ENCODE measurements at regions not wholly inside any gene's neighbourhood (a gene's known extent, or its start where the extent isn't known, plus 50 kb on each side); places are given as distances from the start of the nearest gene placed in this dataset.

DNA sequence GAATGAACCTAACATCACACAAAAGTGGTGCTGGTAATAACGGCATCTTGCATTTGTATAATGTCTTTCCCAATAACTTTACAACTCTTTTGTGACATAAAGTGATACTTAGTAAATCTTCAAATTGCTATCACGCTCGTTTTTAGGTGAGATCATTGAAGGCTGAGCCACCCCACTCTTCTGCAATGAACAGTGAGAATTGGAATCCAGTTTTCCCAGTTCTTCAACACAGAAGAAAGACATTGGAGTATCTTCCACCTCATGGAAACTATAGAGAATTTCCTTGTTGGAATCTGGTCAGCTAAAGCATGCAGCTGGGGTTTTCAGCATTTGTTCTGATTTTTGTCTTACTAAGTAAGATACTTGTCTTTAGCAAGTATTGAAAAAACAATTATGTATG is 59.9 kb upstream of the NRIP1 start:
- Histone ChIP-seq H3K4me2 (ENCODE audit: insufficient read depth, low read length, poor library complexity, severe bottlenecking) (no peak overlapping the region), H3K36me3 (replicated peaks in 1 of 2; ENCODE audit: control insufficient read depth in 2 of 2, insufficient read depth in 2 of 2, low read length in 2 of 2) (no peaks in the 10 kb centered on the region), H3K9me3 (replicated peaks in 1 of 2; ENCODE audit: control insufficient read depth in 2 of 2, insufficient read depth in 1 of 2, low read depth in 1 of 2, low read length in 2 of 2) (no peaks in the 10 kb centered on the region), H3K27ac (replicated peaks; ENCODE audit: low read length) (no peak overlapping the region), H2BK5ac (ENCODE audit: low read length) (no peak overlapping the region), H4K91ac (ENCODE audit: low read depth, low read length, poor library complexity) (no peak overlapping the region), H3K9ac (ENCODE audit: low read depth, low read length, poor library complexity) (no peak overlapping the region), H2AFZ (ENCODE audit: low read length) (no peak overlapping the region), H3K14ac (ENCODE audit: low read length) (no peak overlapping the region), H3K4ac (ENCODE audit: low read length) (no peak overlapping the region), H4K8ac (ENCODE audit: low read depth, low read length) (no peak overlapping the region), H2AK5ac (ENCODE audit: low read depth, low read length) (no peak overlapping the region), H3K79me1 (ENCODE audit: low read depth, low read length) (no peaks in the 10 kb centered on the region), H3K27me3 (ENCODE audit: control insufficient read depth in 3 of 3, insufficient read depth in 3 of 3, low read depth in 1 of 3, low read length in 3 of 3) (no peaks in the 10 kb centered on the region), H3K4me1 (ENCODE audit: control insufficient read depth in 2 of 2, insufficient read depth in 1 of 2, low read depth in 1 of 2, low read length in 2 of 2) (peaks cover 11 to 14% of the 10 kb centered on the region in 2 donors), H2BK120ac (ENCODE audit: low read depth, low read length) (no peak overlapping the region), H3K18ac (ENCODE audit: low read length) (no peak overlapping the region), H2BK12ac (ENCODE audit: low read length) (no peak overlapping the region), H3K23ac (ENCODE audit: low read depth, low read length, poor library complexity) (no peak overlapping the region), H3K4me3 (ENCODE audit: low read length in 2 of 2) (no peak overlapping the region), H2BK15ac (ENCODE audit: low read length) (no peak overlapping the region)
- no peak for DNase-seq (ENCODE audit: low spot score)
- WGBS, 2 donors (ENCODE audit: extremely low coverage in 2 of 2, insufficient read length in 2 of 2, insufficient replicate concordance in 1 of 2) = no CpG with 5 or more reads among the region's 3 CpGs

DNA sequence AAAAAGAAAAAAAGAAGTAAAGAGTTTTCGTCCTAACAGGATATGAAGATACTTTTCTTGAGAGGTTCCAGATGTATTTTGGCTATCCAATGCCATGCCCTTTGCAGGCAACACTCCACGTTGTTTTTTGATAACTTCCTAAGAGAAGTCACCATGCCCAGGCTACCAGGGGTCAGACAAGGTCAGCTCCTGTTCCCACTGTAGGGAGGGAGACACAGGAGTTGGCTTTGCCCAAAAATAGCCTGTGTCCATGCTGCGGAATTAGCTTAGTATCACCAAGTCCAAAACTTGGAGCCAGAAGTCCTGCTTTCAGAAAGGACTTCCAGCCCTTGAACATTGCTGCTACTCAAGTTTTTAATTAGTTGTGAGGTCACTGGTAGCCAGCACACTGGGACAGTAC is 62.1 kb upstream of the NRIP1 start:
- DNase-seq (ENCODE audit: low spot score) = no peak
- H3K4me3 ChIP-seq (ENCODE audit: low read length in 2 of 2) = no peak overlapping the region
- H2BK5ac ChIP-seq (ENCODE audit: low read length) = no peak overlapping the region
- no peak overlapping the region for H3K23ac ChIP-seq (ENCODE audit: low read depth, low read length, poor library complexity)
- H3K27me3 ChIP-seq (ENCODE audit: control insufficient read depth in 3 of 3, insufficient read depth in 3 of 3, low read depth in 1 of 3, low read length in 3 of 3) = no peaks in the 10 kb centered on the region
- H3K27ac ChIP-seq (replicated peaks; ENCODE audit: low read length) = no peak overlapping the region
- H4K91ac ChIP-seq (ENCODE audit: low read depth, low read length, poor library complexity) = no peak overlapping the region
- no peaks in the 10 kb centered on the region for H3K36me3 ChIP-seq (replicated peaks in 1 of 2; ENCODE audit: control insufficient read depth in 2 of 2, insufficient read depth in 2 of 2, low read length in 2 of 2)
- no peak overlapping the region for H2BK12ac ChIP-seq (ENCODE audit: low read length)
- no peaks in the 10 kb centered on the region for H3K9me3 ChIP-seq (replicated peaks in 1 of 2; ENCODE audit: control insufficient read depth in 2 of 2, insufficient read depth in 1 of 2, low read depth in 1 of 2, low read length in 2 of 2)
- H2AFZ ChIP-seq (ENCODE audit: low read length) = no peak overlapping the region
- no peak overlapping the region for H3K4me2 ChIP-seq (ENCODE audit: insufficient read depth, low read length, poor library complexity, severe bottlenecking)
- no peak overlapping the region for H3K4ac ChIP-seq (ENCODE audit: low read length)
- no peak overlapping the region for H2BK120ac ChIP-seq (ENCODE audit: low read depth, low read length)
- no CpG with 5 or more reads among the region's 3 CpGs for WGBS, 2 donors (ENCODE audit: extremely low coverage in 2 of 2, insufficient read length in 2 of 2, insufficient replicate concordance in 1 of 2)
- no peak overlapping the region for H2BK15ac ChIP-seq (ENCODE audit: low read length)
- no peak overlapping the region for H3K9ac ChIP-seq (ENCODE audit: low read depth, low read length, poor library complexity)
- no peaks in the 10 kb centered on the region for H3K79me1 ChIP-seq (ENCODE audit: low read depth, low read length)
- no peak overlapping the region for H4K8ac ChIP-seq (ENCODE audit: low read depth, low read length)
- H3K14ac ChIP-seq (ENCODE audit: low read length) = no peak overlapping the region
- peaks cover 7 to 11% of the 10 kb centered on the region in 2 donors for H3K4me1 ChIP-seq (ENCODE audit: control insufficient read depth in 2 of 2, insufficient read depth in 1 of 2, low read depth in 1 of 2, low read length in 2 of 2)
- H2AK5ac ChIP-seq (ENCODE audit: low read depth, low read length) = no peak overlapping the region
- no peak overlapping the region for H3K18ac ChIP-seq (ENCODE audit: low read length)

DNA sequence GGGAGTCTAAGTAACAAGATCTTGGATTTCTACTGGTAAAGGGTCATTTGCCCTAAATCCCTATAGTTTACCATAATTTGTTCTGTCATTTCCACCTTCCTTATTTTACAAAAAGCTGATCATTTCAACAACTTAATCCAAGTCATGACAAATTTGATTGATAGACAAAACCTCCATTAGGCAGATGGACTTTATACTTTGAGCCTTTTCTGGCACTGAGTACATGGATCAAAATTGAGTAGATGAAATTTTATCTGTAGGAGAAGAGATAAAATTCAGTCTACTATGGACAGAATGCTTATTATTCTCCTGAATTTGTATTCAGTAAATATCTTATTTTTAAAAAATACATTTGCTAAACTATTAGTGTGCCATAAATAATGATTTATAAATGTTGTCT is 62.6 kb upstream of the NRIP1 start:
- no peak overlapping the region for H3K23ac ChIP-seq (ENCODE audit: low read depth, low read length, poor library complexity)
- DNase-seq (ENCODE audit: low spot score) = no peak
- H3K27me3 ChIP-seq (ENCODE audit: control insufficient read depth in 3 of 3, insufficient read depth in 3 of 3, low read depth in 1 of 3, low read length in 3 of 3) = no peaks in the 10 kb centered on the region

DNA sequence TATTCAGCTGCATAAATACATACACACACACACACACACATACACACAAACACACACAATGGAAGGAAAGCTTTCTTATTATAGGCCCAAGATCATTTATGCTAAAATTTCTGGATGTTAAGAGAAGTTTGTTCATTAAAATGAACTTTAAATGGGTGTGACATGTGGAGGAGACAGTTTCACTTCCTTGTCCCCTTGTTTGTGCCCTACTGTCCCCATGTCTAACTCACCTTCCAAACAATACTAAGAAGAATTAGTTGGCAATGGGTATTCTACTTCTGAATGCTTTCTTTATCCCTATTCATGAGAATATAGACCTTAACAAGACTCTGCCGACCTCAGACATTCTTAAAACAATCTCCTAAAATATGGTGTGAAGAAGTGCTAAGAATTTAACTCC is 63.5 kb upstream of the NRIP1 start:
- no peak overlapping the region for H3K14ac ChIP-seq (ENCODE audit: low read length)
- H3K4me3 ChIP-seq (ENCODE audit: low read length in 2 of 2) = no peak overlapping the region
- no peak overlapping the region for H2AFZ ChIP-seq (ENCODE audit: low read length)
- H3K23ac ChIP-seq (ENCODE audit: low read depth, low read length, poor library complexity) = no peak overlapping the region
- H3K36me3 ChIP-seq (replicated peaks in 1 of 2; ENCODE audit: control insufficient read depth in 2 of 2, insufficient read depth in 2 of 2, low read length in 2 of 2) = no peaks in the 10 kb centered on the region
- no peak for DNase-seq (ENCODE audit: low spot score)
- peaks cover 0 to 5% of the 10 kb centered on the region in 2 donors for H3K9me3 ChIP-seq (replicated peaks in 1 of 2; ENCODE audit: control insufficient read depth in 2 of 2, insufficient read depth in 1 of 2, low read depth in 1 of 2, low read length in 2 of 2)
- H4K8ac ChIP-seq (ENCODE audit: low read depth, low read length) = no peak overlapping the region
- no peak overlapping the region for H2BK5ac ChIP-seq (ENCODE audit: low read length)
- no peak overlapping the region for H3K27ac ChIP-seq (replicated peaks; ENCODE audit: low read length)
- no peak overlapping the region for H2BK15ac ChIP-seq (ENCODE audit: low read length)
- no peak overlapping the region for H2AK5ac ChIP-seq (ENCODE audit: low read depth, low read length)
- H4K91ac ChIP-seq (ENCODE audit: low read depth, low read length, poor library complexity) = no peak overlapping the region
- no peak overlapping the region for H2BK120ac ChIP-seq (ENCODE audit: low read depth, low read length)
- H3K4me2 ChIP-seq (ENCODE audit: insufficient read depth, low read length, poor library complexity, severe bottlenecking) = no peak overlapping the region
- no peaks in the 10 kb centered on the region for H3K27me3 ChIP-seq (ENCODE audit: control insufficient read depth in 3 of 3, insufficient read depth in 3 of 3, low read depth in 1 of 3, low read length in 3 of 3)
- no peak overlapping the region for H3K18ac ChIP-seq (ENCODE audit: low read length)
- no peak overlapping the region for H3K9ac ChIP-seq (ENCODE audit: low read depth, low read length, poor library complexity)
- peaks cover 4 to 5% of the 10 kb centered on the region in 2 donors for H3K4me1 ChIP-seq (ENCODE audit: control insufficient read depth in 2 of 2, insufficient read depth in 1 of 2, low read depth in 1 of 2, low read length in 2 of 2)
- H2BK12ac ChIP-seq (ENCODE audit: low read length) = no peak overlapping the region
- no CpG with 5 or more reads among the region's 1 CpG for WGBS, 2 donors (ENCODE audit: extremely low coverage in 2 of 2, insufficient read length in 2 of 2, insufficient replicate concordance in 1 of 2)
- H3K4ac ChIP-seq (ENCODE audit: low read length) = no peak overlapping the region
- H3K79me1 ChIP-seq (ENCODE audit: low read depth, low read length) = no peaks in the 10 kb centered on the region

More for the DNA sequence above, 62.6 kb upstream of the NRIP1 start:
- no peaks in the 10 kb centered on the region for H3K36me3 ChIP-seq (replicated peaks in 1 of 2; ENCODE audit: control insufficient read depth in 2 of 2, insufficient read depth in 2 of 2, low read length in 2 of 2)
- no peak overlapping the region for H3K4ac ChIP-seq (ENCODE audit: low read length)
- H2AK5ac ChIP-seq (ENCODE audit: low read depth, low read length) = no peak overlapping the region
- no peak overlapping the region for H2BK15ac ChIP-seq (ENCODE audit: low read length)
- H3K79me1 ChIP-seq (ENCODE audit: low read depth, low read length) = no peaks in the 10 kb centered on the region
- no peak overlapping the region for H2BK120ac ChIP-seq (ENCODE audit: low read depth, low read length)
- H3K27ac ChIP-seq (replicated peaks; ENCODE audit: low read length) = no peak overlapping the region
- peaks cover 0 to 4% of the 10 kb centered on the region in 2 donors for H3K9me3 ChIP-seq (replicated peaks in 1 of 2; ENCODE audit: control insufficient read depth in 2 of 2, insufficient read depth in 1 of 2, low read depth in 1 of 2, low read length in 2 of 2)
- H3K4me1 ChIP-seq (ENCODE audit: control insufficient read depth in 2 of 2, insufficient read depth in 1 of 2, low read depth in 1 of 2, low read length in 2 of 2) = peaks cover 5 to 7% of the 10 kb centered on the region in 2 donors
- H2AFZ ChIP-seq (ENCODE audit: low read length) = no peak overlapping the region
- H4K91ac ChIP-seq (ENCODE audit: low read depth, low read length, poor library complexity) = no peak overlapping the region
- no peak overlapping the region for H3K14ac ChIP-seq (ENCODE audit: low read length)
- H3K9ac ChIP-seq (ENCODE audit: low read depth, low read length, poor library complexity) = no peak overlapping the region
- no peak overlapping the region for H3K4me2 ChIP-seq (ENCODE audit: insufficient read depth, low read length, poor library complexity, severe bottlenecking)
- no peak overlapping the region for H3K4me3 ChIP-seq (ENCODE audit: low read length in 2 of 2)
- no peak overlapping the region for H3K18ac ChIP-seq (ENCODE audit: low read length)
- no peak overlapping the region for H2BK12ac ChIP-seq (ENCODE audit: low read length)
- no peak overlapping the region for H2BK5ac ChIP-seq (ENCODE audit: low read length)
- H4K8ac ChIP-seq (ENCODE audit: low read depth, low read length) = no peak overlapping the region
